Common myeloid progenitor, CD34-positive (primary cell): ENCODE measurements at regions not wholly inside any gene's neighbourhood (a gene's known extent, or its start where the extent isn't known, plus 50 kb on each side); places are given as distances from the start of the nearest gene placed in this dataset.

Experiments used
- CTCF ChIA-PET: fragments of 350-600 bp; sonication (Branson Sonifier 250); formaldehyde crosslinking; loops from one replicate; lab custom pipeline; 2021; ENCODE audit warnings: antibody characterized with exemption; lab: Charles Lee
- POLR2A ChIA-PET: fragments of 350-600 bp; sonication (Branson Sonifier 250); formaldehyde crosslinking; loops from one replicate; lab custom pipeline; 2021; ENCODE audit warnings: antibody characterized with exemption; lab: Charles Lee
- DNase-seq, 3 donors: peaks; one replicate each; pipeline versions ENCODE4 v3.0.0 to v3.0.0-alpha.2; 2013
- H3K27ac ChIP-seq, 2 experiments: 1 replicate in 1 of 2; 2 replicates in 1 of 2; pipeline ENCODE4 v1.7.0; 2013; ENCODE audit warnings: inconsistent platforms in 2 of 2, low read length in 2 of 2, mild to moderate bottlenecking in 2 of 2, low read depth in 1 of 2, moderate library complexity in 1 of 2; ENCODE audit not compliant: severe bottlenecking in 2 of 2, insufficient read depth in 1 of 2, poor library complexity in 1 of 2
- H3K27me3 ChIP-seq, 5 experiments: replicated peaks in 2 of 5; 1 replicate in 3 of 5; 2 replicates in 2 of 5; pipeline versions ENCODE4 v1.6.1 to v1.7.0; 2013; ENCODE audit warnings: low read length in 4 of 5, mild to moderate bottlenecking in 2 of 5, moderate library complexity in 2 of 5, inconsistent platforms in 1 of 5; ENCODE audit not compliant: insufficient read depth in 5 of 5, control insufficient read depth in 4 of 5
- H3K36me3 ChIP-seq, 4 experiments: 1 replicate in 2 of 4; 2 replicates in 2 of 4; pipeline versions ENCODE4 v1.6.1 to v1.7.0; 2013; ENCODE audit warnings: low read length in 3 of 4, control low read depth in 1 of 4, mild to moderate bottlenecking in 1 of 4; ENCODE audit not compliant: control insufficient read depth in 4 of 4, insufficient read depth in 4 of 4
- H3K4me1 ChIP-seq, 4 experiments: 1 replicate in 3 of 4; 2 replicates in 1 of 4; pipeline versions ENCODE4 v1.6.1 to v1.7.1; 2013; ENCODE audit warnings: low read length in 3 of 4, mild to moderate bottlenecking in 3 of 4, control low read depth in 1 of 4, inconsistent platforms in 1 of 4, moderate library complexity in 1 of 4; ENCODE audit not compliant: control insufficient read depth in 4 of 4, insufficient read depth in 4 of 4; ENCODE audit errors: control extremely low read depth in 1 of 4
- H3K4me3 ChIP-seq, 7 experiments: 1 replicate in 4 of 7; 2 replicates in 3 of 7; pipeline versions ENCODE4 v1.5.1 to v1.7.0; 2013; ENCODE audit warnings: mild to moderate bottlenecking in 7 of 7, low read length in 6 of 7, moderate library complexity in 6 of 7, inconsistent platforms in 2 of 7, low read depth in 2 of 7, control low read depth in 1 of 7; ENCODE audit not compliant: insufficient read depth in 4 of 7, control insufficient read depth in 1 of 7; ENCODE audit errors: extremely low read depth in 1 of 7
- H3K9me3 ChIP-seq, 5 experiments: 1 replicate in 4 of 5; 2 replicates in 1 of 5; pipeline versions ENCODE4 v1.6.1 to v1.7.1; 2013; ENCODE audit warnings: low read length in 4 of 5, mild to moderate bottlenecking in 2 of 5, inconsistent platforms in 1 of 5, low read depth in 1 of 5, moderate library complexity in 1 of 5; ENCODE audit not compliant: control insufficient read depth in 4 of 5, insufficient read depth in 2 of 5; ENCODE audit errors: control extremely low read depth in 1 of 5
- WGBS: methylation state at CpG from one replicate; pipeline ENCODE4 v1.1.5; 2013; ENCODE audit not compliant: insufficient coverage; 5-methylcytosine and 5-hydroxymethylcytosine counted together

GRCh38 chr3:173238091-173238490, 97.1 kb upstream of the SPATA16 start:
- POLR2A ChIA-PET = no interaction called here

GRCh38 chr3:173225351-173225750, 84.3 kb upstream of the SPATA16 start:
- ChIA-PET CTCF (interaction anchor here (2.1 kb wide), 1 partner anchor 10 kb away, joined by 5 read pairs; no protein-coding TSS in a partner anchor), POLR2A (no interaction called here)
- Histone ChIP-seq H3K9me3 (peaks cover 0 to 12% (median 0%) of the 10 kb centered on the region in 5 experiments), H3K4me1 (no peaks in the 10 kb centered on the region), H3K36me3 (no peaks in the 10 kb centered on the region), H3K27ac (no peak overlapping the region), H3K4me3 (no peak overlapping the region), H3K27me3 (no peaks in the 10 kb centered on the region)
- WGBS = no CpG with 5 or more reads among the region's 3 CpGs
- DNase-seq = no peak

More at GRCh38 chr3:173238091-173238490, 97.1 kb upstream of the SPATA16 start:
- H3K9me3 ChIP-seq = no peaks in the 10 kb centered on the region
- 70% methylated on average over 3 of the region's 3 CpGs for WGBS
- H3K27ac ChIP-seq = no peak overlapping the region
- DNase-seq = peak; percentile 64 to 89 (median 83)
- CTCF ChIA-PET = interaction anchor here (1.2 kb wide), 1 partner anchor 151 kb away, joined by 4 read pairs; no protein-coding TSS in a partner anchor
- H3K4me3 ChIP-seq = peak overlapping the region in 2 of 7 experiments; percentile 31 to 36
- no peaks in the 10 kb centered on the region for H3K36me3 ChIP-seq
- no peaks in the 10 kb centered on the region for H3K27me3 ChIP-seq
- peaks cover 0 to 11% (median 10%) of the 10 kb centered on the region in 4 experiments for H3K4me1 ChIP-seq

GRCh38 chr3:173221010-173221409, 80.0 kb upstream of the SPATA16 start:
- H3K36me3 ChIP-seq = no peaks in the 10 kb centered on the region
- no peaks in the 10 kb centered on the region for H3K27me3 ChIP-seq
- ChIA-PET CTCF (no interaction called here), POLR2A (no interaction called here)
- peak in 2 of 3 donors; percentile 2 for DNase-seq
- H3K4me1 ChIP-seq = no peaks in the 10 kb centered on the region
- 100% methylated on average over 1 of the region's 1 CpG for WGBS
- H3K4me3 ChIP-seq = no peak overlapping the region
- H3K9me3 ChIP-seq = peaks cover 0 to 17% (median 2%) of the 10 kb centered on the region in 5 experiments
- H3K27ac ChIP-seq = no peak overlapping the region

GRCh38 chr3:173217127-173217526, 76.1 kb upstream of the SPATA16 start:
- ChIA-PET CTCF (interaction anchor here (1.3 kb wide), 1 partner anchor 12 kb away, joined by 3 read pairs; no protein-coding TSS in a partner anchor), POLR2A (no interaction called here)

GRCh38 chr3:173216063-173216462, 75.0 kb upstream of the SPATA16 start:
- H3K27me3 ChIP-seq = no peaks in the 10 kb centered on the region
- H3K9me3 ChIP-seq = peaks cover 0 to 11% (median 2%) of the 10 kb centered on the region in 5 experiments
- CTCF ChIA-PET = no interaction called here
- H3K27ac ChIP-seq = no peak overlapping the region
- DNase-seq = no peak
- H3K4me1 ChIP-seq = no peaks in the 10 kb centered on the region
- H3K36me3 ChIP-seq = no peaks in the 10 kb centered on the region
- WGBS = 100% methylated on average over 1 of the region's 1 CpG
- POLR2A ChIA-PET = no interaction called here
- no peak overlapping the region for H3K4me3 ChIP-seq

More at GRCh38 chr3:173217127-173217526, 76.1 kb upstream of the SPATA16 start:
- 100% methylated on average over 3 of the region's 3 CpGs for WGBS
- Histone ChIP-seq H3K36me3 (no peaks in the 10 kb centered on the region), H3K9me3 (peaks cover 0 to 11% (median 2%) of the 10 kb centered on the region in 5 experiments), H3K4me3 (no peak overlapping the region), H3K27ac (no peak overlapping the region), H3K4me1 (no peaks in the 10 kb centered on the region), H3K27me3 (no peaks in the 10 kb centered on the region)
- no peak for DNase-seq

- Histone ChIP-seq H3K27ac (no peak overlapping the region), H3K4me1 (no peaks in the 10 kb centered on the region), H3K36me3 (no peaks in the 10 kb centered on the region), H3K9me3 (peaks cover 0 to 3% (median 0%) of the 10 kb centered on the region in 5 experiments), H3K27me3 (no peaks in the 10 kb centered on the region), H3K4me3 (no peak overlapping the region)
- WGBS = 93% methylated on average over 3 of the region's 3 CpGs
- POLR2A ChIA-PET = no interaction called here
- DNase-seq = no peak
- CTCF ChIA-PET = no interaction called here
Observed at GRCh38 chr3:173214576-173214975, 73.5 kb upstream of the SPATA16 start.

GRCh38 chr3:173199568-173199967, 58.5 kb upstream of the SPATA16 start:
- ChIA-PET CTCF (no interaction called here), POLR2A (no interaction called here)
- H3K27ac ChIP-seq = no peak overlapping the region
- no peaks in the 10 kb centered on the region for H3K4me1 ChIP-seq
- no peak for DNase-seq
- H3K9me3 ChIP-seq = peaks cover 0 to 8% (median 0%) of the 10 kb centered on the region in 5 experiments
- no peak overlapping the region for H3K4me3 ChIP-seq
- H3K36me3 ChIP-seq = no peaks in the 10 kb centered on the region
- H3K27me3 ChIP-seq = no peaks in the 10 kb centered on the region
